ENCODE measurements at regions not wholly inside any gene's neighbourhood (a gene's known extent, or its start where the extent isn't known, plus 50 kb on each side); places are given as distances from the start of the nearest gene placed in this dataset.

GRCh38 chr11:134623711-134624110 lies 211.7 kb upstream of the B3GAT1 start:
- TF ChIP-seq, protein P1, sequence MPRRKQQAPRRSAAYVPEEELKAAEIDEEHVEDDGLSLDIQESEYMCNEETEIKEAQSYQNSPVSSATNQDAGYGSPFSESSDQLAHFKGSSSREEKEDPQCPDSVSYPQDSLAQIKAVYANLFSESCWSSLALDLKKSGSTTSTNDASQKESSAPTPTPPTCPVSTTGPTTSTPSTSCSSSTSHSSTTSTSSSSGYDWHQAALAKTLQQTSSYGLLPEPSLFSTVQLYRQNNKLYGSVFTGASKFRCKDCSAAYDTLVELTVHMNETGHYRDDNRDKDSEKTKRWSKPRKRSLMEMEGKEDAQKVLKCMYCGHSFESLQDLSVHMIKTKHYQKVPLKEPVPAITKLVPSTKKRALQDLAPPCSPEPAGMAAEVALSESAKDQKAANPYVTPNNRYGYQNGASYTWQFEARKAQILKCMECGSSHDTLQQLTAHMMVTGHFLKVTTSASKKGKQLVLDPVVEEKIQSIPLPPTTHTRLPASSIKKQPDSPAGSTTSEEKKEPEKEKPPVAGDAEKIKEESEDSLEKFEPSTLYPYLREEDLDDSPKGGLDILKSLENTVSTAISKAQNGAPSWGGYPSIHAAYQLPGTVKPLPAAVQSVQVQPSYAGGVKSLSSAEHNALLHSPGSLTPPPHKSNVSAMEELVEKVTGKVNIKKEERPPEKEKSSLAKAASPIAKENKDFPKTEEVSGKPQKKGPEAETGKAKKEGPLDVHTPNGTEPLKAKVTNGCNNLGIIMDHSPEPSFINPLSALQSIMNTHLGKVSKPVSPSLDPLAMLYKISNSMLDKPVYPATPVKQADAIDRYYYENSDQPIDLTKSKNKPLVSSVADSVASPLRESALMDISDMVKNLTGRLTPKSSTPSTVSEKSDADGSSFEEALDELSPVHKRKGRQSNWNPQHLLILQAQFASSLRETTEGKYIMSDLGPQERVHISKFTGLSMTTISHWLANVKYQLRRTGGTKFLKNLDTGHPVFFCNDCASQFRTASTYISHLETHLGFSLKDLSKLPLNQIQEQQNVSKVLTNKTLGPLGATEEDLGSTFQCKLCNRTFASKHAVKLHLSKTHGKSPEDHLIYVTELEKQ (tag by site-specific recombination; IDR thresholded peaks at IDR 0.05; ENCODE audit: borderline replicate concordance), result no peak
- no peak for TF ChIP-seq ZNF423 (tag by site-specific recombination; IDR thresholded peaks at IDR 0.05)
- no peak for TF ChIP-seq ZNF501 (tag by site-specific recombination; IDR thresholded peaks at IDR 0.05)
- TF ChIP-seq ZNF843 (tag by site-specific recombination; IDR thresholded peaks at IDR 0.05), result no peak
- TF ChIP-seq ZFP69B (tag by site-specific recombination; IDR thresholded peaks at IDR 0.05), result no peak
- Histone ChIP-seq H3K4me3 (ENCODE audit: low read depth, low read length) (no peak overlapping the region), H3K4me1 (ENCODE audit: control insufficient read depth, insufficient read depth, low read length) (no peaks in the 10 kb centered on the region), H3K9me3 (ENCODE audit: control insufficient read depth, insufficient read depth, low read depth, low read length) (no peaks in the 10 kb centered on the region), H3K27ac (ENCODE audit: extremely low read depth, low read depth, low read length) (no peak overlapping the region), H3K36me3 (ENCODE audit: control insufficient read depth in 2 of 2, insufficient read depth in 1 of 2, low read length in 2 of 2) (no peaks in the 10 kb centered on the region)
- CTCF ChIA-PET, result no interaction called here
- POLR2A ChIA-PET, result no interaction called here

DNA sequence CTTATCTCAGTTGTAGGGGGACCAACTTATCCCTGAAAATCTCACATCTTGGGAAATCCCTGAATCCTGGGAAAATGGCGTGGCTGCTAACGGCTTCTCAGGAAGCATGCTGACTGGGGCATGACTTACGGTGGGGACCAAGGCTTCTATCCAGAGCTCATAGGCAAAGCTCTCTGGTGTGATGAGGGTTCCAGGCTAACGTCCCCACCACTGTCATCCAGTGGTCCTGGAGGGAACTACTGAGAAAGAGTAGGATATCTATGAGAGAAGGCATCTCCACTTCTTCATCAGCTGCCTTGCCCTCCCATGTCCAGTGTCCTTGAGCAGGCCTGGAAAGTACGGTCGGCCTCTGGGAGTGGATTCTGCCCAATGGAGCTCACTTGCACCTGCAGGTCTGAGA lies 210.4 kb upstream of the B3GAT1 start:
- no peaks in the 10 kb centered on the region for H3K36me3 ChIP-seq (ENCODE audit: control insufficient read depth in 2 of 2, insufficient read depth in 1 of 2, low read length in 2 of 2)
- no peak for TF ChIP-seq ZNF2 (tag by site-specific recombination; IDR thresholded peaks at IDR 0.05)
- no peak for TF ChIP-seq ZNF155 (tag by site-specific recombination; IDR thresholded peaks at IDR 0.05)
- TF ChIP-seq ZNF423 (tag by site-specific recombination; IDR thresholded peaks at IDR 0.05), result no peak
- TF ChIP-seq ZNF837 (tag by site-specific recombination; IDR thresholded peaks at IDR 0.05), result no peak
- no peak for TF ChIP-seq MYNN (tag by site-specific recombination; IDR thresholded peaks at IDR 0.05; ENCODE audit: borderline replicate concordance)
- TF ChIP-seq, protein P2, sequence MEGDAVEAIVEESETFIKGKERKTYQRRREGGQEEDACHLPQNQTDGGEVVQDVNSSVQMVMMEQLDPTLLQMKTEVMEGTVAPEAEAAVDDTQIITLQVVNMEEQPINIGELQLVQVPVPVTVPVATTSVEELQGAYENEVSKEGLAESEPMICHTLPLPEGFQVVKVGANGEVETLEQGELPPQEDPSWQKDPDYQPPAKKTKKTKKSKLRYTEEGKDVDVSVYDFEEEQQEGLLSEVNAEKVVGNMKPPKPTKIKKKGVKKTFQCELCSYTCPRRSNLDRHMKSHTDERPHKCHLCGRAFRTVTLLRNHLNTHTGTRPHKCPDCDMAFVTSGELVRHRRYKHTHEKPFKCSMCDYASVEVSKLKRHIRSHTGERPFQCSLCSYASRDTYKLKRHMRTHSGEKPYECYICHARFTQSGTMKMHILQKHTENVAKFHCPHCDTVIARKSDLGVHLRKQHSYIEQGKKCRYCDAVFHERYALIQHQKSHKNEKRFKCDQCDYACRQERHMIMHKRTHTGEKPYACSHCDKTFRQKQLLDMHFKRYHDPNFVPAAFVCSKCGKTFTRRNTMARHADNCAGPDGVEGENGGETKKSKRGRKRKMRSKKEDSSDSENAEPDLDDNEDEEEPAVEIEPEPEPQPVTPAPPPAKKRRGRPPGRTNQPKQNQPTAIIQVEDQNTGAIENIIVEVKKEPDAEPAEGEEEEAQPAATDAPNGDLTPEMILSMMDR (tag by site-specific recombination; IDR thresholded peaks at IDR 0.05), result no peak
- no peak for TF ChIP-seq ZSCAN30 (tag by site-specific recombination; IDR thresholded peaks at IDR 0.05)
- no peak for TF ChIP-seq ZNF521 (tag by site-specific recombination; IDR thresholded peaks at IDR 0.05)
- no peak for TF ChIP-seq KLF7 (tag by site-specific recombination; IDR thresholded peaks at IDR 0.05; ENCODE audit: borderline replicate concordance)
- no peak for TF ChIP-seq KLF8 (tag by site-specific recombination; IDR thresholded peaks at IDR 0.05)
- no peak for TF ChIP-seq YY2 (tag by site-specific recombination; IDR thresholded peaks at IDR 0.05)
- ChIA-PET POLR2A (no interaction called here), CTCF (interaction anchor here (0.6 kb wide), 1 partner anchor 1426 kb away, joined by 5 read pairs; no protein-coding TSS in a partner anchor)
- H3K4me3 ChIP-seq (ENCODE audit: low read depth, low read length), result no peak overlapping the region
- no peak overlapping the region for H3K27ac ChIP-seq (ENCODE audit: extremely low read depth, low read depth, low read length)
- H3K9me3 ChIP-seq (ENCODE audit: control insufficient read depth, insufficient read depth, low read depth, low read length), result no peaks in the 10 kb centered on the region
- H3K4me1 ChIP-seq (ENCODE audit: control insufficient read depth, insufficient read depth, low read length), result no peaks in the 10 kb centered on the region

- ChIA-PET CTCF (interaction anchor here (0.6 kb wide), 1 partner anchor 47 kb away, joined by 4 read pairs; no protein-coding TSS in a partner anchor), POLR2A (no interaction called here)
- H3K27ac ChIP-seq (ENCODE audit: extremely low read depth, low read depth, low read length), result no peak overlapping the region
- no peak overlapping the region for H3K4me3 ChIP-seq (ENCODE audit: low read depth, low read length)
- H3K36me3 ChIP-seq (ENCODE audit: control insufficient read depth in 2 of 2, insufficient read depth in 1 of 2, low read length in 2 of 2), result no peaks in the 10 kb centered on the region
- H3K9me3 ChIP-seq (ENCODE audit: control insufficient read depth, insufficient read depth, low read depth, low read length), result no peaks in the 10 kb centered on the region
- H3K4me1 ChIP-seq (ENCODE audit: control insufficient read depth, insufficient read depth, low read length), result no peaks in the 10 kb centered on the region
- TF ChIP-seq ZNF530 (tag by site-specific recombination; IDR thresholded peaks at IDR 0.05; ENCODE audit: low read depth) (no peak), ZNF211 (tag by site-specific recombination; IDR thresholded peaks at IDR 0.05; ENCODE audit: low read depth) (no peak), ZBTB6 (tag by site-specific recombination; IDR thresholded peaks at IDR 0.05) (no peak), ZNF280D (tag by site-specific recombination; IDR thresholded peaks at IDR 0.05) (no peak), ZBTB1 (tag by site-specific recombination; IDR thresholded peaks at IDR 0.05) (no peak), ZNF391 (tag by site-specific recombination; IDR thresholded peaks at IDR 0.05; ENCODE audit: borderline replicate concordance, low read depth) (no peak), OSR2 (tag by site-specific recombination; IDR thresholded peaks at IDR 0.05) (no peak), GLIS2 (tag by site-specific recombination; IDR thresholded peaks at IDR 0.05) (no peak), RBAK (tag by site-specific recombination; IDR thresholded peaks at IDR 0.05) (no peak), BCL11B (tag by site-specific recombination; IDR thresholded peaks at IDR 0.05; ENCODE audit: low read depth) (no peak)
These were observed 205.3 kb upstream of the B3GAT1 start for GRCh38 chr11:134617360-134617759.

Measured in HEK293 (cell line).